A549 (cell line): ENCODE measurements at regions not wholly inside any gene's neighbourhood (a gene's known extent, or its start where the extent isn't known, plus 50 kb on each side); places are given as distances from the start of the nearest gene placed in this dataset.

Experiments used
- CEBPB ChIP-seq, 2 experiments: fragments of >200 bp in 1 of 2; sonication (Bioruptor Twin) in 1 of 2; formaldehyde crosslinking in 1 of 2; IDR thresholded peaks; 2 replicates each; pipeline ENCODE4 v1.6.1; 2012 to 2016
- CHD2 ChIP-seq: fragments of 150-350 bp; IDR thresholded peaks from 2 replicates; pipeline ENCODE4 v1.6.1; 2014; ENCODE audit warnings: low read length; ENCODE audit not compliant: partially characterized antibody
- CHD4 ChIP-seq: fragments of 200-600 bp; sonication (generic); IDR thresholded peaks from 2 replicates; pipeline ENCODE4 v1.6.1; 2016; ENCODE audit warnings: antibody characterized with exemption, mild to moderate bottlenecking, borderline replicate concordance
- CTCF ChIP-seq: fragments of >200 bp; sonication (Bioruptor Twin); formaldehyde crosslinking; IDR thresholded peaks from 3 replicates; pipeline ENCODE4 v1.5.1; 2016
- HEYL ChIP-seq: fragments of 250-450 bp; sonication (Bioruptor Pico); IDR thresholded peaks from 2 replicates; pipeline ENCODE4 v1.8.0; 2021; ENCODE audit warnings: mild to moderate bottlenecking, moderate library complexity

- no peak for TF ChIP-seq CHD4
- TF ChIP-seq HEYL (CRISPR knock-in tag): no peak
- no peak for TF ChIP-seq CTCF
- no peak for TF ChIP-seq CHD2
- no peak for TF ChIP-seq CEBPB (IDR thresholded peaks at IDR 0.05)
Measured at GRCh38 chr9:108417726-108418125, 438.1 kb downstream of the ACTL7B start.
